ENCODE measurements at regions not wholly inside any gene's neighbourhood (a gene's known extent, or its start where the extent isn't known, plus 50 kb on each side); places are given as distances from the start of the nearest gene placed in this dataset.

DNA sequence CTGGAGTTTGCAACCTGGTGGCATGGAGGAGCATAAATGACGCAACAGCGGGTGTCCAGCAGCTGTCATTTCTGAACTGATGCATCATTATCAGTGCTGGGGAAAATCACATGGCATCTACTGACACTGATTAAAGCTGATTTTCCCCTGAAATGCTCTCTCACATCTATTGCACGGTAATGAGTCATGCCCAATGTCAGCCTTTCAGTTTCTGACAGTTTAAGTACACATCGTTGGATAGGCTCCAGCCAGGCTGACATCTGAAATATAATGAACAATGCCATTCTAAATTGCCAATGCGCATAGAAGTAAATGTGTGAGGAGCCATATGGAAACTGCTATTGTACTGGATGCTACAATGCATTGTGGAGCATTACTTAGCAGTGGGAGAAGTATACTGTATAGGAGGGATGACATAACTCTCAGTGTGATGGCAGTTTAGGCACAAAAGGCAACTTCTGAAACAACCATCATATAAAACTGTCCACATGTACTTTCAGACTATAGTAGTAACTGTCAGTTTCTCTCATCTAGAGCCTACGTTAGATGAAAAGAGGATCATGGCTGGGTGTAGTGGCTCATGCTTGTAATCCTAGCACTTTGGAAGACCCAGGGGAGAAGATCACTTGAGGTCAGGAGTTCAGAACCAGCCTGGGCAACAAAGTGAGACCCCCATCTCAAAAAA lies 389.3 kb upstream of the DMAC1 start:
- no peak for DNase-seq

DNA sequence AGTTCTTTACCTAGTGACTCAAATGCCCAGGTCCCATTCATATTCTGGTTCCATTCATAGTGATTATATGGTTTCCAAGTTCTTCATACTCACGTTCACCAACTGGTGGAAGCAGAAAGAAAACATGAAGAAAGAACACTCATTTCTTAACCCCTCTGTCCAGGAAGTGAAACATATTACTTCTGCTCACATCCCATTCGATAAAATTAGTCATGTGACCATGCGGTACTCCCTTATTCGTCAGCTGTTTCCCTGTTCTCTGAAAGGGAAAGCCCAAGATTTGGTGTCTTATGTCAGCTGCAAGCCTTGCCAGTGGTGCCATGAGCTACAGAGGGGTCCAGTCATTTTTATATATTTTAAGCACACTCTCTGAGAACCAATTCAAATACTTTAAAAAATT lies 387.0 kb upstream of the DMAC1 start:
- no peak for DNase-seq

DNA sequence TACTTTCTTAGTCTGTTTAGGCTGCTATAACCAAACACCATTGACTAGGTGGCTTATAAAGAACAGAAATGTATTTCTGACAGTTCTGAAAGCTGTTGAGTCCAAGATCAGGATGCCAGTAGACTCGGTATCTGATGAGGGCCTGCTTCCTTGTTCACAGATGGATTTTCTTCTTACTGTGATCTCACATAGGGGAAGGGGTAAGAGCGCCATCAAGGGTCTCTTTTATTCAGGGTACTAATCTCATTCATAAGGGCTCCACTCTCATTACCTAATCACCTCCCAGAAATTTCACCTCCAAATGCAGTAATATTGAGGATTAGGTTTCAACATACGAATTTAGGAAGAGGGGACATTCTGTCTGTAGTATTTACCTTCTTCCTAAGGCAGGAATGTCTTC lies 384.0 kb upstream of the DMAC1 start:
- DNase-seq = no peak

DNA sequence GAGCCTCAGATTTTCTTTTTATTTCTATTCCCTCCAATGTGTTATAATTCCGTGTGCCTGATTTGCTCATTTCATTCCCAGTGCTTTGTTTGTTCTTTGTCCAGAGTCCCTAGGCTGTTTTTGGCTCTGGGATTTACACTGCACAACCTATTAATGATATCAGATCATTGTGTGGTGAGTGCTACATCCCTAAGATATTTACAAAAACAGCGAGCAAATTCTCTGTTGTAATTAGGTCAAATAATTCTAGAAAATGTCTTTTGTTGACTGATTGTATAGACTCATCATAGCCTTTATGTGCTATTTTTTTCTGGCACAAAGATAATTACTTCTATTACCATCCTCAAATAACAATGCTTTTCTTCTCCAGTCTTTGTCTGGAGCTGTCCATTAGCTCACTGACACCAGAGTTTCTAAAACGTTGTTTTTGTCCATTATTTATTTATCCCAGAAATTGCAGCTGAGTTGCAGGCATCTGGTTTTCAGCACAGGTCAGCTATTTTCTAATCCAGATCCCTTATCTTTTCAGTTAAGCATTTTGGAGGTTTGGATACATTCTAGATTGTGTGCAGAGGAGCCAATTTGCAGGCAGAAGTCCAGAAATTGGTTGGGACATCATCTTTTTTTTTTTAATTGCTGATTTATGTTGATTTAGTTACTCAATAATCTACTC lies 379.9 kb upstream of the DMAC1 start:
- DNase-seq = no peak

DNA sequence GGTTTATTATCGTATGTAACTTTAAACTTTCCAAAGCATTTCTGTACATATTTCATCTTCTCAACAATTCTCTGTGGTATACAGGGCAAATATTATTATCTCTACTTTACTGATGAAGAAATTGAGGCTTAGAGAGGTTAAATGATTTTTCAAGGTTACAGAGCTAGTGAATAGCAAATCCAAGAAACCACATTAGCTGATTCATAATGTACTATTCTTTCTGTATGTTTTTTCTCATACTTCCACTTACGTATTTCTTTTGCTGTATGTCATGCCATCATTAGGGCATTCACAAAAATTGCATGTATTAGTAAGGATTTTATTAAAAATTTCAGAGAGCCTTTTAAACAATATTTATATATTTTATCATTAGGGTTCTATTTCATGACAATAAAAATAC lies 372.4 kb upstream of the DMAC1 start:
- DNase-seq = no peak

DNA sequence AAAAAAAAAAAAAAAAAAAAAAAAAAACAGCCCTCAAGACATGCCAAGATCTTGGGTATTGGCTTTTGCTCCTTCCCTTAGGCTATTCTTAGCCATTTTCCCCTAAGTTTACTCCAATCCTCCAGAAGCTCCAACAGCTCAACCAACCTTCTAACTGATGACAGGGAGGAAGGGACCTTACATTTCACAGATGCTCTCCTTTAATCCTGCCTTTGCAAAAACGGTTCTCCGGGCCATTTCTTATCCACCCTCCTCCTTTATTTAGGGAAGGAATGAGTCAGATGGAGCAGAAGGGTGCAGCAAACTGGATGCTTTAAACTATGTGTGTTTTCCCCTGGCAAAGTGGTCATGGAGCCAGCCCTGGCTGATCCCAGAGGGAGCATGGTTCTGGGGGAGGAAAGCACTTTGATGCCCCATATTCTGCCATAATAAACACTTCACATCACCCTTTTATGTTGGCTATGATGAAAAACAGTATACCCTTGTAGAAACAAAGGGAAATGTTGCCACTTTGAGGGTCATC lies 369.4 kb upstream of the DMAC1 start:
- no peak for DNase-seq

DNA sequence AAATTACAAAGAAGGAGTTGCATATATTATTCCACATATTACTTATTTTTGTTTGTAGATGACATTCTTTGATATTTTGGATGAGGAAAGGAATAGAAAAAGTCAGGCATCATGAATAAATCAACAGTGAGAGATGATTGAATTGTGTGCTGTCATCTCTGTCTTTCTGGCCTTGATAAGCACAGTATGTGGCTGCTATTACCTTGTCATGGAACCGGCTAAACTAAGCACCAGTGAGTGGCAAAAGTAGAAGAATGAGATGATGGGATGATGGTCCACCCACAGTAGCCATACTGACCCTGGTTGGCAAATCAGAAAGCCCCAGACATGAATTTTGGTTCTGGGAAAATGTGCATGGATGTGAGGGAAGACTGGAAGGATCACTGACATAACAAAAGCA lies 361.2 kb upstream of the DMAC1 start:
- no peak for DNase-seq

DNA sequence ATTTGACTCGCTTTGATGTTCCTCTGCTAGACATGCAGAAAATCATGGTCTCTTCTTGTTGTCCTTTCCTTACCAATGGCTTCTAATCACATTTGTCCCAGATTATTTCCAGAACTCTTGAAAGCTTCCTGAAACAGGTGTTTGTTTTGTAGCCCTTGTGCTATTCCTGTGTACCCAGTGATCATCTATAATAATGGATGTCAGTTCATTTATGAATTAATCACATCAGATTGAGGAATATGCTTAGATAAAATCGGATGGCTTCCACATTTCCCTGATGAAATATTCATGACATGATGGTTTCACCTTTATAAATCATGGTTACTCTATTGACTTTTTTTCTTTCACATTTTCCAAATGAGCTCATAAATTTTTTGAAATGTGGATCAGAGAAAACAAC lies 359.0 kb upstream of the DMAC1 start:
- no peak for DNase-seq

DNA sequence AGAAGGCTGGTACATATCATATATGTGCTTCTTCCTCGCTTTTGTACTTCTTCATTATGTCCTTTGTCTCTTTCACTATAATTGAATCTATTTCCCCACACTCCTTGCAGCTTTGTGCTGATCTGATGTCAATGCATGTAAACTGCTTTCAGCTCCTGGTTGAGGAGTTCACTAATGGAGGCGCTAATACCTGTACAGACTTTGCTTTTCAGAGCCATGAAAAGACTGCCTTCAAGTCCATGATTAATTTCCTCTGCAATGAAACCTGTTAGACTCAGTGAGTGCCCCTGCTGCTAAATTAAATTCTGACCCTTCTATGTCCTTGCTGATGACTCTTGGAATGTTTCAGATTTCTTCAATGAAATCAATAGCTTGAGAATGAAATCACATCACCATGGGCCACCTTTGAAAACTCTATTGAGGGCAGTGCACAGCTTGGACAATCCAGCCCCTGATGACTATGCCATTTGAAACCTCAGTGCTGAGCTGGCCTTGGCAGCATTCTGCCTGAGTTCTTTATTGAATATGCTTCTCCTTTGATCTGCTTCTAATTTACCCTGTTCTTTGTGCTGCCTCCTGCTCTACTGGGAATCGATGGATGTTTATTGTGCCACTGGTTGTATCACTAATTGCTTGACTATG lies 358.2 kb upstream of the DMAC1 start:
- no peak for DNase-seq

DNA sequence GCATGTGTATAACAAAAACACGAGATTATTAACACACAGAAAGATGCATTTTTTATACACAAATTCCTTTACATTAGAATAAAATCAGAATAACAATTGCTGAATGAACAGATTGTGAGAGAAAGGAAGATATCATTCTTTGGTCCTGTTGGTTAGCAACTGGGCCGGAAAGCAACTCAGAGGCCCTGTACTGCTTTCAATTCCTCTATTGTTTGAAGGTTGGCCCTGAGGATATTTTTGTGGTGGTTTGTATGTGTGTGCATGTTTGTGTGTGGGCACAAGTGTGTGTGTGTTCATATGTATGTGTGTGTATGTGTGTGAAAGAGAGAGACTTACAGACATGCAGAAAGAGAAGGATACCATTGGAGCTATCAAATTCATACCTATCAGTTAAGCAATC lies 356.8 kb upstream of the DMAC1 start:
- no peak for DNase-seq

DNA sequence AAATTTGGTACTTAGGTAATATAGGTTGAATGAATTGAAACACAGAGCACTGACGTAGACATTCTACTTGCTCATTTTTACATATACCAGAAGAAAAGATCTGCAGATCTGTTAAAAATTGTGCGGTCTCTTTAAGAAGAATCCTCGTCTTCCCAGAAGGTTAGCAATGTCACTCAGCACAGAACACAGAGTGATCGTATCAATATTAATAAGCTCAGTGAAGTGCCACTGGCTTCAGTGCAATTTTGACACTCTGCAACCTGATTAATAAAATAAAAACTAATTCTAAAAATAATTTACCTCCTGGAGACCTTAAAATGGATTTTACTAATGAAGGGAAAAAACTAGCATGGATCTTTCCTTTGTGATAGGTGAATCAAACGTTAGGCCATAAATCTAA lies 356.1 kb upstream of the DMAC1 start:
- DNase-seq = no peak

DNA sequence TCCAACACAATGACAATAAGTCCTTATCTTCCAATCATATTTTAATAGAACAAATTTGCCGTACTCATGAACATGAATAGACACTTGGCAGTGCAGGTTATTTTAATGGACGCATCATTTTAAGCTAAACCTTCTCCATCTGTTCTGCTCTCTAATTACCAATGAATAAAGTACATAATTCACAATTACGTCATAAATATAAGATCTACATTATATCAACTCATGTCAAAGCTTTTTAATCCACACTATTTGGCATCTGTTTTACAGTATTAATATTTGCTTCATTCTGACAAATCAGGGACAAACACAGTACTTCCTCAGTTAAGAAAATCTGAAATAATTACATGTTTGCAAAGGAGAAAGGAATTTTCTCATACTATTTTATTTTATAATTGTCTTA lies 344.1 kb upstream of the DMAC1 start:
- no peak for DNase-seq

DNA sequence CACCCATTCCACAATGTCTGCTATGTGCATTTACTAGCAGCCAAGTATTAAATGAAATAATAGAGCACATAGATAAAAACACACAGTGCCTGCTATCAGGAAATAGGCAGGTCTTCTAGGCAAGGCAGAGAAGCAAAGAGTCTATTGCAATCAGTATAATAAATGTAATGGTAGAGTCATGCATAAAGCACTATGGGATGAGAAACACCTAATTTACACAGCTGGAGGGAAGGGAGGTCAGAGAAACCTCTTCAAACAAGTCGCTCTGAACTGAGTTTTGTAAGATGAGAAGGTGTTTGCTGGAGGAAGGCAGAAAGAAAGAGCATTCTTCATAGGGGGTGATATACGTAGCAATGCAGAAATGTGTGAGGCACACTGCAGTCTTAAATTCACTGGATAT lies 341.0 kb upstream of the DMAC1 start:
- no peak for DNase-seq

DNA sequence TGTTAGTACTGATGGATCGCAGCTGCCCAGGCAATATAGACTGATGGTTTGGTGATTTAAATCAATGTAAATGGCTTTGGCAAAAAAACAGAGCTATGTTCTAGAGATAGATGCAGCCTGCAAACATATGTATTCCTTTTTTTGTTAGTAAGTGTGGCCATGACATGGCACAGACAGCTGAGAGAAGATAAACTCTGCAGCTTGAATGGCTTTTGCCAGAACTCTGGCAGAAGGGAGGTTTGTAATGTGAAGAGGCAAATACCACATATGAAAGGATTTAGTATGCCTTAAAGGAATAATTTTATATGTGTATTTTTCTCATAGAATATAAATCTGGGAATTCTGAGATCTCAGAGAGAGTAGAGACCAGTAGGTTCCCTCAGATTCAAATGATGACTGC lies 340.2 kb upstream of the DMAC1 start:
- no peak for DNase-seq

DNA sequence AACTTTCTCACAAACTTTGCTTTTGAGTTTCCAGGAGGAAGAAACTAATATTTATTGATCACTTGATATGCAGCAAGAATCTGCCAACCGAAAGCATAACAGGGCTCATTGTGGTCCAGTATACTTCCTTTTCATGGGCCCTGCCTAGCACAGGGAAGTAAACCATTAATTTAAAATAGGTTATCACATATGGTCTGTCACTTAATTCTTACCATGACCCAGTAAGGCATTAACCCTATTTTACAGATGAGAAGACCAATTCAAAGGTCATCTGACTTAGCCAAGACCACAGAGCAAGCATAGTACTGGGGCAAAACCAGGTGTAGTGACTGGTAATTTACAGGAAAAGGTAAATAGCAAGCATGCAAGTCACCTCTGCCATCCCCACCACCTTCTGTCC lies 336.9 kb upstream of the DMAC1 start:
- DNase-seq = no peak

DNA sequence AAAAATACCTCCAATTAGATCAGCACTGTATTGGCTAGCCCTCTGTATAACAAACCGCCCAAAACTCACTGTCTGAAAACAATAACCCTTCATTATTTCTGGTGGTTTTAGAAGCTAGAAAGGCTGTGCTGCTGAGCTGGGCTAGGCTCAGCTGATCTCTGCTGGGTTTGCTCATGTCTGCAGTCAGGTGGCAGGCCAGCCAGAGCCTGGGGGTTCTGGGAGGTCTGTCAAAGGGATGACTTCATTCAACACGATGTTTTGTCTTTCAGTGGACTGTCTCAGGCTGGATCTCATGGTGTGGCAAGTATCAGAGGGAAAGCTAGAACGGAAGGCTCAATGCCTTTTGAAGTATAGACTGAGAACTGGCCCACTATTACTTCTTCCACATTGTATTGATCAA lies 335.1 kb upstream of the DMAC1 start:
- DNase-seq = no peak

DNA sequence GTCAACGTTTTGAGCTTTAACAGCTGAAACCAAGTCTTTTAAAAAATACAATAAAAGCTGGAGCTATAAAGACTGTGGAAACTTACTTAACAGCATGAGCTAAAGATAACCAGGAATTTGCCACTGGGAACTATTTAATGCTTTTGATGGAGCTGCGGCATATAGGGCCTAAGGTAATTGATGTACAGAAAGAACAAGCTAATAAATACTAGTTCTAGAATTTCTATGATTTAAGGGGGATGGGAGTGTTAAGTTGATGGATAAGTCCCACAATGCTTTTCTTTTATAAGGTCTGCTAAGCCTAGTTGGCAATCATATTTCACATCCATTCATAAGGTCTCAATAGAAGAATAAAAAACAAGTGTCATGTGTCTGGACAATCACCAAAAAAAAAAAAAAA lies 334.0 kb upstream of the DMAC1 start:
- DNase-seq = no peak

DNA sequence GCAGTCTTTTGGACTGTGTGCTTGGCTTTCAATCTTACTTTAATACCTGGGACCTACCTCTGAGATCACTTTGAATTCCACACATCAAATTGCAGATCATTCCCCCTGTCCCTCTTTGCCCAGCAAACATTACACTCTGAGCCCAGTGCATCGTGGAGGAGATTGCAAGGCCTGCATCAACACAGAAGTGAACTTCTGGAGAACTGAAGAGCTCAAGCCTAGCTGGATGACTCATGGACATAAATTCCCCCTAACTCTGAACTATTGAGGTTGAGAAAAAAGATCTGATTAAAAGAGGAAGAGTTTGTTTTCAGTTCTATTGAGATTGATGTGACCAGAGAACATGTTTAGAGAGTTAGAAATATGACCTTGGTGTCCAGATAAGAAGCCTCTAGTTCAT lies 316.0 kb upstream of the DMAC1 start:
- no peak for DNase-seq

DNA sequence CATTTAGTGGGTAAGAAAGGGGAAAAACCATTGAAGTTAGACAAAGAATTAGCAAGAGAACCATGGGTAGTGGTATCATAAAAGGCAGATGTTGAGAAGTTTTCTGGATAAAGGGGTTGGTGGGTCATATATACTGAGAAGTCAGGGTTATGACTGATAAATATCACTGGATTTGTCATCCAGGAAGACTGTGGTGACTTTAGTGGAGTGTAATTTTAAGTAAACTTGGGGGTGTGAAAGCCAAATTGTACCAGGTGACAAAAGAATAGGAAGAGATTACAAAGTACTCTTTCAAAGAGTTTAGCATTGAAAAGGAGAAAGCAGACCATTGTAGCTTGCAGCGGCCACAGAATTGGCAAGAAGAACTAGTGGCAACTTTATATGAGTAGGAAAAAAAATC lies 315.2 kb upstream of the DMAC1 start:
- DNase-seq = no peak

DNA sequence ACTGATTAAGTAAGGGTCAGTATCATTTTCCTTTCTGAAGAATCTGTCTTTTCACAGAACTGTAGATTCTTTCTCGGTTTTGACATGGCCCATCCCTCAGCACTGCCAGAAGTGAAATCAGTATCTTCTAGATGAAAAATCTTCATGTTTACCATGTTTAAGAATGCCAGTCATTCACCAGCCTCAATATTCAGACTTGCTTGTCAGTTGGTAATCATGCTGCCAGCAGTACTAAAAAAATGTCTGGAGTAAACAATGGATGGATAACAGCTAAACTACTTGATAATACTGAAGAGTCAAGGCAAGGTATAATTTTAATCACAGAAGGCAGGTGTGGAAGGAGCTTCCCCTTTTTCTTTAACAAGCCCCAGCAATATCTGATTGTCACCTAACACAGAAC lies 306.8 kb upstream of the DMAC1 start:
- no peak for DNase-seq

DNA sequence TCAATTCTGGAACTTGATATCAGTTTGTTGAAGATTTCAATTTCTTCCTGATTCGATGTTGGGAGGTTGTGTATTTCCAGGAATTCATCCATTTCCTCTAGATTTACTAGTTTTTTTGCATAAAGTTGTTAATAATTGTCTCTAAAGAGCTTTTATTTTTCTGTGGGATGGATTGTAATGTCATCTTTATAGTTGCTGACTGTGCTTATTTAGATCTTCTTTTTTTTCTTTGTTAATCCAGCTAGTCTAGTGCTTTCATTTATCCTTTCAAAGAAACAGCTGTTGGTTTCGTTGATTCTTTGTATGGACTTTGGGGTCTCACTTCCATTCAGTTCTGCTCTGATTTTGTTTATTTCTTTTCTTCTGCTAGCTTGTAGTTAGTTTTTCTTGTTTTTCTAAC lies 302.0 kb upstream of the DMAC1 start:
- DNase-seq = no peak

DNA sequence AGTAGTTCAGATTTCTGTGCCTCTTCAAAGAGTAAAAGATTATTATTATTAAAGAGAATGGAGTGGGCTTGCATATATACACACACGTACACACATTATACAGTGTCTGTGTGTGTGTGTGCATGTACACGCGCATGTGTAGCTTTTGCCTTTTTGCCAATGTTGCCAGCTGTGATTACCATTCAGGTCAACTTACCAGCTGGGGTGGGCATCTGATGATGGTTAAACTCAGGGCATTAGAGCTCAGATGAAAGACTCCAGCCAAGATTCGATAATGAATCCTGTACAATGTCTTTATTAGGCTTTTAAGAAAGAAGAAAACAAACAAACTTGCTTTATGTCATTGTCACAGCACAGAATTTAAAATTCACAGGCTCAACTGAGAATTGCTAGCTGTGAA lies 296.5 kb upstream of the DMAC1 start:
- no peak for DNase-seq

DNA sequence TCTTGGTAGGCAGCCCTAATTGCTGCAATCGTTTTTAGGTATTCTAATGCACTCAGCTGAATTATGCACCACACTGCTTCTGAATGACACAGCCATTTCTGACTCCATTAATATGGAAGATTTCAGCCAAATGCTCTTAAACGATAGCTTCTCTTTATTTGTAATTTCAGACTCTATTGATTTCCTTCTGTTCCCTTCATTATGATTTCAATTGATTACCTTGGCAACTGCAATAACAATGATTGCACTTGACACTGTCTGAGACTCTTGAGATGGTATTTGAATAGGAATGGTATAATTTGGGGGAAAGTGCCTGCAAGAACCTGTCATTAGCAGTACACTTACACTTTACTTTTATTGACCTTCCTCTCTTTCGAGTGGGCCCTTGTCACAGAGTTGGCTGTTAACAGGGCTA lies 296.1 kb upstream of the DMAC1 start:
- DNase-seq = no peak

DNA sequence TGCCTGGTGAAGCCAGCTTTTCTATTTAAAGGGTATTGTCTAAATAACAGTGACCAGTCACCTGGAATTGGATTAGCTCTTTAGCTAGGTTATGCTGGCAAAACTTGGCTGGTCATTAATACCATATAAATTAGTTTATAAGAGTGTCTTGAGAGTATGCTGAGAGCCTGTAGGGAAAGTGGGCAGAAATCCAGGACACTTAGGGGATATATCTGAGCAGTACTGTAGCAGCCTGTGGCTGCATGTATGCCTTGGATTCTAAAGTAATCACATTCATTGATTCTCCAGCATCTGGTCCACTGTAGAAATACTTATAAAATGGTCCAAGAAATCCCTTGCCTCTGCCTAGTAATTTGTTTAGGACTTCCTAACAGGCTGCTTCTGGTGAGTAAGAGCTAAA lies 288.9 kb upstream of the DMAC1 start:
- DNase-seq = no peak
